ENCODE measurements at regions not wholly inside any gene's neighbourhood (a gene's known extent, or its start where the extent isn't known, plus 50 kb on each side); places are given as distances from the start of the nearest gene placed in this dataset.
"Not testable (repeated sequence)": the region's sequence is repeated elsewhere in the genome, so short reads cannot be mapped to it uniquely, and the experiment has no call there.

GRCh38 chr12:124070394-124071074 is 97.5 kb downstream of the ZNF664 start:
- CTCF ChIA-PET; H3K9me3 Mint-ChIP-seq (ENCODE audit: low read depth); H3K4me3 Mint-ChIP-seq; ATAC-seq; H3K36me3 Mint-ChIP-seq; DNase-seq; H3K27ac Mint-ChIP-seq: not testable (repeated sequence)
- Mint-ChIP-seq H3K27me3 (peaks cover 26% of the 10 kb centered on the region), H3K4me1 (peaks cover 12% of the 10 kb centered on the region)

GRCh38 chr12:124071075-124071443 is 98.0 kb downstream of the ZNF664 start:
- H3K36me3 Mint-ChIP-seq: no peaks in the 10 kb centered on the region
- H3K4me3 Mint-ChIP-seq: no peak overlapping the region
- no peak for ATAC-seq
- peaks cover 26% of the 10 kb centered on the region for H3K27me3 Mint-ChIP-seq
- H3K27ac Mint-ChIP-seq: no peak overlapping the region
- peaks cover 12% of the 10 kb centered on the region for H3K4me1 Mint-ChIP-seq
- CTCF ChIA-PET: no interaction called here
- DNase-seq: no peak
- H3K9me3 Mint-ChIP-seq (ENCODE audit: low read depth): peaks cover 4% of the 10 kb centered on the region

GRCh38 chr12:124073356-124074035 is 100.5 kb downstream of the ZNF664 start:
- Mint-ChIP-seq H3K27ac (no peak overlapping the region), H3K9me3 (ENCODE audit: low read depth) (no peaks in the 10 kb centered on the region), H3K4me1 (peaks cover 12% of the 10 kb centered on the region), H3K27me3 (peaks cover 20% of the 10 kb centered on the region), H3K36me3 (no peaks in the 10 kb centered on the region), H3K4me3 (no peak overlapping the region)
- ATAC-seq (no peak), DNase-seq (no peak)
- CTCF ChIA-PET: no interaction called here

GRCh38 chr12:124075841-124076240 is 102.8 kb downstream of the ZNF664 start:
- peaks cover 8% of the 10 kb centered on the region for H3K4me1 Mint-ChIP-seq
- no peak for DNase-seq
- no peak overlapping the region for H3K4me3 Mint-ChIP-seq
- H3K36me3 Mint-ChIP-seq: no peaks in the 10 kb centered on the region
- ATAC-seq: no peak
- peaks cover 19% of the 10 kb centered on the region for H3K27me3 Mint-ChIP-seq
- no peak overlapping the region for H3K27ac Mint-ChIP-seq
- CTCF ChIA-PET: interaction anchor here (1.0 kb wide), 1 partner anchor 16 kb away, joined by 3 read pairs; no protein-coding TSS in a partner anchor
- no peaks in the 10 kb centered on the region for H3K9me3 Mint-ChIP-seq (ENCODE audit: low read depth)

- Mint-ChIP-seq H3K27ac (no peak overlapping the region), H3K4me3 (no peak overlapping the region), H3K27me3 (peaks cover 15% of the 10 kb centered on the region), H3K36me3 (no peaks in the 10 kb centered on the region), H3K4me1 (peaks cover 8% of the 10 kb centered on the region), H3K9me3 (ENCODE audit: low read depth) (no peaks in the 10 kb centered on the region)
- no peak for ATAC-seq
- DNase-seq: no peak
- CTCF ChIA-PET: no interaction called here
Observed at GRCh38 chr12:124077701-124078100, 104.7 kb downstream of the ZNF664 start.

- Mint-ChIP-seq H3K36me3 (no peaks in the 10 kb centered on the region), H3K27me3 (peaks cover 6% of the 10 kb centered on the region), H3K9me3 (ENCODE audit: low read depth) (no peaks in the 10 kb centered on the region), H3K4me1 (no peaks in the 10 kb centered on the region), H3K27ac (no peak overlapping the region), H3K4me3 (no peak overlapping the region)
- no peak for DNase-seq
- CTCF ChIA-PET: no interaction called here
- ATAC-seq: no peak
Observed at GRCh38 chr12:124078800-124079199, 105.8 kb downstream of the ZNF664 start.

- no peak overlapping the region for H3K27ac Mint-ChIP-seq
- H3K27me3 Mint-ChIP-seq: no peaks in the 10 kb centered on the region
- CTCF ChIA-PET: no interaction called here
Observed at GRCh38 chr12:124080649-124081048, 107.6 kb downstream of the ZNF664 start.

GRCh38 chr12:124082012-124082411 is 109.0 kb downstream of the ZNF664 start:
- H3K27me3 Mint-ChIP-seq: no peaks in the 10 kb centered on the region
- CTCF ChIA-PET: interaction anchor here (0.7 kb wide), 1 partner anchor 635 kb away, joined by 3 read pairs; no protein-coding TSS in a partner anchor
- ATAC-seq (no peak), DNase-seq (no peak)
- no peaks in the 10 kb centered on the region for H3K9me3 Mint-ChIP-seq (ENCODE audit: low read depth)
- H3K4me1 Mint-ChIP-seq: no peaks in the 10 kb centered on the region
- no peak overlapping the region for H3K27ac Mint-ChIP-seq
- no peaks in the 10 kb centered on the region for H3K36me3 Mint-ChIP-seq
- no peak overlapping the region for H3K4me3 Mint-ChIP-seq

More at GRCh38 chr12:124080649-124081048, 107.6 kb downstream of the ZNF664 start:
- no peaks in the 10 kb centered on the region for H3K4me1 Mint-ChIP-seq
- DNase-seq (no peak), ATAC-seq (no peak)
- H3K9me3 Mint-ChIP-seq (ENCODE audit: low read depth): no peaks in the 10 kb centered on the region
- no peak overlapping the region for H3K4me3 Mint-ChIP-seq
- H3K36me3 Mint-ChIP-seq: no peaks in the 10 kb centered on the region

DNA sequence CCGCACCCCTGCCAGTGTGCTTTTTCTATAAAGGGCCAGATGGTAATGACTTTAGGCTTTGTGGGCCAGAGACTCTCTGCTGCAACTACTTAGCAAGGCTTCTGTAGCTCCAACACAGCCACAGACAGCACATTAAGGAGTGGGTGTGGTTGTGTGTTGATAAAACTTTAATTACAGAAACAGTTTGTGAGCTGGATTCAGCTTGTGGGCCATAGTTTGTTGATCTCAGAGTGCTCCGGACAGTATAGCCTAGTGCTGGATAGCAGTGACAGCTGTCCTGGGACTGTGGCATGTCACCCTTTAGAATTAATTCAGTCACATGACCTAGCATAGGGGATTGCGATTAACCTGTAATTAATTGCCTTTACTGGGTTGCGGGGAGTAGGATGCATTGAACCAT is 109.7 kb downstream of the ZNF664 start:
- Mint-ChIP-seq H3K36me3 (no peaks in the 10 kb centered on the region), H3K4me1 (no peaks in the 10 kb centered on the region), H3K4me3 (no peak overlapping the region), H3K27me3 (no peaks in the 10 kb centered on the region), H3K9me3 (ENCODE audit: low read depth) (no peaks in the 10 kb centered on the region), H3K27ac (no peak overlapping the region)
- ATAC-seq: no peak
- DNase-seq: no peak
- CTCF ChIA-PET: no interaction called here

DNA sequence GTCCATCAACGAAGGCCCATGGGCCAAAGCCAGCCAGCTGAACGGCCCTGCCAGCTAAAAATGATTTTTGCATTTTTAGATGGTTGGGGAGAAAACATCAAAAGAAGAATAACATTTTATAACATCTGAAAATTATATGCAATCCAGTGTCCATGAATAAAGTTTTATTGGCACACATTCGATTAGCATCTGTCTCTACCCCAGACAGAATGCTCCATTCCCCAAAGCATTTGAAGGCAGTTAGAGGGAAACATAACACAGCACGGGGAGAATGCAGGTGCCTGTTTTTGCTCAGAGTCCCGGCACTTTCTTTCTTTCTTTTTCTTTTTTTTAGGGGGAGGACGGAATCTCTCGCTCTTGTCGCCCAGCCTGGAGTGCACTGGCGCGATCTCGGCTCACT is 110.7 kb downstream of the ZNF664 start:
- Mint-ChIP-seq H3K27ac (no peak overlapping the region), H3K27me3 (no peaks in the 10 kb centered on the region), H3K4me3 (no peak overlapping the region), H3K9me3 (ENCODE audit: low read depth) (no peaks in the 10 kb centered on the region), H3K4me1 (no peaks in the 10 kb centered on the region), H3K36me3 (no peaks in the 10 kb centered on the region)
- ATAC-seq: no peak
- CTCF ChIA-PET: no interaction called here
- no peak for DNase-seq

- Mint-ChIP-seq H3K9me3 (ENCODE audit: low read depth) (no peaks in the 10 kb centered on the region), H3K4me1 (no peaks in the 10 kb centered on the region), H3K27ac (no peak overlapping the region), H3K4me3 (no peak overlapping the region), H3K27me3 (no peaks in the 10 kb centered on the region), H3K36me3 (no peaks in the 10 kb centered on the region)
- ATAC-seq (no peak), DNase-seq (no peak)
- CTCF ChIA-PET: no interaction called here
Observed at GRCh38 chr12:124085419-124086296, 112.6 kb downstream of the ZNF664 start.

DNA sequence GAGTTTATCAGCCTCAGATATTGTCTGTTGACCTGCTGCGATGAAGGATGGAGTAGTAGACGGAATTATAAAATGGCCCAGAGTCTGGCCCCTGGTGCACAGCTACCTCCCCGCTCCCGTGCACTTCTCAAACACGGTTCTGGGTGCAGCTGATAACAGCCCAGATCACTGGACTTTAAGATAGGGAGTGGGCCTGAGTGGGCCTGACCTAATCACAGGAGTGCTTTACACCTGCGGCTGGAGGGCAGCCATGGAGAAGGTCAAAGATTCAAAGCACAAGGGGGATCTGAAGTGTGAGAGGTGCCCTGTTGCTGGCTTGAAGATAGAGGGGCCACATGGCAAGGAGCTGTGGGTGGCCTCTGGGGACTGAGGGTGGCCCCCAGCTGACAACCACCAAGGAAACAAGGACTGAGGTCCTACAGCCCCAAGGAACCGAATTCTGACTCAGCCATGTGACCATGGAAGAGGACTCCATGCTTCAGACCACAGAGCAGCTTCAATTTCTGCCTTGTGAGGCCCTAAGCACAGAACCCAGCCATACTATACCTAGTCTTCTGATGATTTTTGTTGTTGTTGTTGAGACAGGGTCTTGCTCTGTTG is 113.4 kb downstream of the ZNF664 start:
- no peaks in the 10 kb centered on the region for H3K36me3 Mint-ChIP-seq
- no peak overlapping the region for H3K4me3 Mint-ChIP-seq
- no peak for ATAC-seq
- CTCF ChIA-PET: no interaction called here
- DNase-seq: no peak
- no peak overlapping the region for H3K27ac Mint-ChIP-seq
- no peaks in the 10 kb centered on the region for H3K4me1 Mint-ChIP-seq
- H3K9me3 Mint-ChIP-seq (ENCODE audit: low read depth): no peaks in the 10 kb centered on the region
- no peaks in the 10 kb centered on the region for H3K27me3 Mint-ChIP-seq

DNA sequence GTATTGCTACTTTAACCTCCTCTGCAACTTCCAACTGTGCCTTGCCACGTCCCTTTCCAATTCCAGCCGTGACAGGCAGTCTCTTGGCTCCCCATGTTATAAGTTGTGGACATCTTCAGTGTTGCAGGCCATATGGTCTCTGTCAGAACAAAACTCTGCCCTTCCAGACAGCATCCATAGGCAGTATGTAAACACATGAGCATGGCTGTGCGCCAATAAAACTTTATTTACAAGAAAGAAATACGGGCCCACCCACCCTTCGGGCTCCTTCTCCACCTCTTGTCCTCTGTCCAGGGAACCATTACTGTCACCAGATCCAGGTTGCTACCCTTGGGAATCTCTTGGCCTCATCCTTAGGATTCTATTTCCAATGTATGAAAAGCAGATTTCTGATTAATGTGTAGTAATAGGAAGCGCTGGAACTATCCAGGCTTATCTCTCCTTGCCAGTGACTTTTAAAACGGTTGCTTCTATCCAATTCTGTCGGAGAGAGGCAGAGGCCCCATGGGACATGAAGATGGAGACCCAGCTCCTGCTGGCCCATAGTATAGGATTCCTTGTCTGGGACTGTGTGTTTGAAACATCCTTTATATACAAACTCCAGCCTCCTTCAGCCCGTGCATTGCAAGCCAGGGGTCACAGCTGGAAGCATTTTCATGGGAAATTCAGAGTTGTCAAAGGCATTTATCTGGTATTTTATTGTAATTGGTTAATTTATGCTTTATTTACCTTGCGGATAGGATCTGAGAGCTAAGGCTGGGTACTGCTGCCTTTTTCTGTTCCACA is 114.4 kb downstream of the ZNF664 start:
- CTCF ChIA-PET: no interaction called here
- Mint-ChIP-seq H3K4me1 (no peaks in the 10 kb centered on the region), H3K9me3 (ENCODE audit: low read depth) (no peaks in the 10 kb centered on the region), H3K27me3 (no peaks in the 10 kb centered on the region), H3K27ac (no peak overlapping the region), H3K4me3 (no peak overlapping the region), H3K36me3 (no peaks in the 10 kb centered on the region)
- DNase-seq (no peak), ATAC-seq (no peak)
